Activated CD4-positive, alpha-beta T cell treated with anti-CD3 and anti-CD28 coated beads, Interleukin-2, amount 10 ng/mL, durations not matched to agents 7 days and 5 days (primary cell): ENCODE measurements at regions not wholly inside any gene's neighbourhood (a gene's known extent, or its start where the extent isn't known, plus 50 kb on each side); places are given as distances from the start of the nearest gene placed in this dataset.

ENCODE experiments used
- CTCF ChIA-PET: fragments of 350-600 bp; sonication (Branson Sonifier 250); formaldehyde crosslinking; loops from one replicate; lab custom pipeline; 2021; ENCODE audit warnings: antibody characterized with exemption; lab: Charles Lee
- POLR2A ChIA-PET: fragments of 350-600 bp; sonication (Branson Sonifier 250); formaldehyde crosslinking; loops from one replicate; lab custom pipeline; 2021; ENCODE audit warnings: antibody characterized with exemption; lab: Charles Lee
- DNase-seq: peaks from one replicate; pipeline ENCODE4 v3.0.0-alpha.2; 2020
- H3K27ac Mint-ChIP-seq: one replicate; pipeline ENCODE4 v1.8.0; 2021; ENCODE audit warnings: mild to moderate bottlenecking, moderate library complexity, mixed read lengths
- H3K27me3 Mint-ChIP-seq: one replicate; pipeline ENCODE4 v1.8.0; 2021; ENCODE audit warnings: mixed read lengths
- H3K36me3 Mint-ChIP-seq: one replicate; pipeline ENCODE4 v1.8.0; 2021; ENCODE audit warnings: low read depth, mixed read lengths
- H3K4me1 Mint-ChIP-seq: one replicate; pipeline ENCODE4 v1.8.0; 2021; ENCODE audit warnings: mixed read lengths
- H3K4me3 Mint-ChIP-seq: one replicate; pipeline ENCODE4 v1.8.0; 2021; ENCODE audit warnings: mild to moderate bottlenecking, moderate library complexity, mixed read lengths
- H3K9me3 Mint-ChIP-seq: one replicate; pipeline ENCODE4 v1.8.0; 2021; ENCODE audit warnings: mixed read lengths

- Mint-ChIP-seq H3K9me3 (no peaks in the 10 kb centered on the region), H3K36me3 (peaks cover 1% of the 10 kb centered on the region), H3K27ac (no peak overlapping the region), H3K4me1 (peaks cover 8% of the 10 kb centered on the region), H3K27me3 (peaks cover 59% of the 10 kb centered on the region), H3K4me3 (no peak overlapping the region)
- DNase-seq: no peak
- CTCF ChIA-PET: no interaction called here
- POLR2A ChIA-PET: no interaction called here
These were observed 131.6 kb downstream of the OGFRL1 start for GRCh38 chr6:71420095-71420692.

GRCh38 chr6:71420693-71421328 lies 132.2 kb downstream of the OGFRL1 start:
- Mint-ChIP-seq H3K9me3 (no peaks in the 10 kb centered on the region), H3K27ac (no peak overlapping the region), H3K36me3 (peaks cover 1% of the 10 kb centered on the region), H3K4me1 (peaks cover 8% of the 10 kb centered on the region), H3K27me3 (peaks cover 57% of the 10 kb centered on the region), H3K4me3 (peak overlapping the region; percentile 16)
- ChIA-PET CTCF (no interaction called here), POLR2A (no interaction called here)
- DNase-seq: no peak

- peaks cover 8% of the 10 kb centered on the region for H3K4me1 Mint-ChIP-seq
- no peaks in the 10 kb centered on the region for H3K9me3 Mint-ChIP-seq
- H3K27me3 Mint-ChIP-seq: peaks cover 56% of the 10 kb centered on the region
- no peak for DNase-seq
- no peak overlapping the region for H3K27ac Mint-ChIP-seq
- H3K4me3 Mint-ChIP-seq: no peak overlapping the region
- peaks cover 1% of the 10 kb centered on the region for H3K36me3 Mint-ChIP-seq
- POLR2A ChIA-PET: no interaction called here
- CTCF ChIA-PET: no interaction called here
These were observed 133.0 kb downstream of the OGFRL1 start for GRCh38 chr6:71421611-71422010.

- Mint-ChIP-seq H3K4me3 (no peak overlapping the region), H3K9me3 (no peaks in the 10 kb centered on the region), H3K27me3 (peaks cover 11% of the 10 kb centered on the region), H3K36me3 (no peaks in the 10 kb centered on the region), H3K27ac (no peak overlapping the region), H3K4me1 (no peaks in the 10 kb centered on the region)
- ChIA-PET CTCF (no interaction called here), POLR2A (interaction anchor here (0.7 kb wide), 1 partner anchor 18 kb away, joined by 3 read pairs; no protein-coding TSS in a partner anchor)
- no peak for DNase-seq
These were observed 141.4 kb downstream of the OGFRL1 start for GRCh38 chr6:71430018-71430417.

- ChIA-PET CTCF (no interaction called here), POLR2A (no interaction called here)
- H3K27ac Mint-ChIP-seq: no peak overlapping the region
- no peaks in the 10 kb centered on the region for H3K9me3 Mint-ChIP-seq
- H3K36me3 Mint-ChIP-seq: no peaks in the 10 kb centered on the region
- H3K4me1 Mint-ChIP-seq: no peaks in the 10 kb centered on the region
- DNase-seq: no peak
- no peaks in the 10 kb centered on the region for H3K27me3 Mint-ChIP-seq
- H3K4me3 Mint-ChIP-seq: no peak overlapping the region
These were observed 144.8 kb downstream of the OGFRL1 start for GRCh38 chr6:71433441-71433840.

GRCh38 chr6:71444222-71444621 lies 155.6 kb downstream of the OGFRL1 start:
- H3K27me3 Mint-ChIP-seq: peaks cover 3% of the 10 kb centered on the region
- POLR2A ChIA-PET: no interaction called here
- no peaks in the 10 kb centered on the region for H3K9me3 Mint-ChIP-seq
- no peak for DNase-seq
- no peak overlapping the region for H3K4me3 Mint-ChIP-seq
- CTCF ChIA-PET: no interaction called here
- H3K36me3 Mint-ChIP-seq: no peaks in the 10 kb centered on the region
- no peaks in the 10 kb centered on the region for H3K4me1 Mint-ChIP-seq
- no peak overlapping the region for H3K27ac Mint-ChIP-seq

- no peak overlapping the region for H3K27ac Mint-ChIP-seq
- H3K9me3 Mint-ChIP-seq: no peaks in the 10 kb centered on the region
- H3K27me3 Mint-ChIP-seq: peaks cover 3% of the 10 kb centered on the region
- no peak for DNase-seq
- H3K4me3 Mint-ChIP-seq: no peak overlapping the region
- H3K36me3 Mint-ChIP-seq: no peaks in the 10 kb centered on the region
- CTCF ChIA-PET: no interaction called here
- H3K4me1 Mint-ChIP-seq: no peaks in the 10 kb centered on the region
- POLR2A ChIA-PET: no interaction called here
These were observed 157.4 kb downstream of the OGFRL1 start for GRCh38 chr6:71446057-71446456.

GRCh38 chr6:71446470-71446869 lies 157.9 kb downstream of the OGFRL1 start:
- no peak overlapping the region for H3K27ac Mint-ChIP-seq
- no peak overlapping the region for H3K4me3 Mint-ChIP-seq
- no peaks in the 10 kb centered on the region for H3K9me3 Mint-ChIP-seq
- CTCF ChIA-PET: no interaction called here
- H3K36me3 Mint-ChIP-seq: no peaks in the 10 kb centered on the region
- POLR2A ChIA-PET: no interaction called here
- H3K4me1 Mint-ChIP-seq: no peaks in the 10 kb centered on the region
- H3K27me3 Mint-ChIP-seq: peaks cover 3% of the 10 kb centered on the region
- no peak for DNase-seq

GRCh38 chr6:71452697-71453370 lies 164.2 kb downstream of the OGFRL1 start:
- ChIA-PET POLR2A (no interaction called here), CTCF (no interaction called here)
- Mint-ChIP-seq H3K9me3 (no peaks in the 10 kb centered on the region), H3K4me3 (no peak overlapping the region), H3K27me3 (no peaks in the 10 kb centered on the region), H3K36me3 (no peaks in the 10 kb centered on the region), H3K4me1 (no peaks in the 10 kb centered on the region), H3K27ac (no peak overlapping the region)
- DNase-seq: no peak

- DNase-seq: no peak
- Mint-ChIP-seq H3K4me3 (no peak overlapping the region), H3K4me1 (no peaks in the 10 kb centered on the region), H3K27me3 (no peaks in the 10 kb centered on the region), H3K27ac (no peak overlapping the region), H3K9me3 (no peaks in the 10 kb centered on the region), H3K36me3 (no peaks in the 10 kb centered on the region)
- ChIA-PET POLR2A (no interaction called here), CTCF (no interaction called here)
These were observed 164.7 kb downstream of the OGFRL1 start for GRCh38 chr6:71453371-71453706.

- H3K9me3 Mint-ChIP-seq: no peaks in the 10 kb centered on the region
- ChIA-PET POLR2A (no interaction called here), CTCF (no interaction called here)
- H3K27me3 Mint-ChIP-seq: no peaks in the 10 kb centered on the region
- H3K27ac Mint-ChIP-seq: no peak overlapping the region
- H3K4me3 Mint-ChIP-seq: no peak overlapping the region
- H3K4me1 Mint-ChIP-seq: no peaks in the 10 kb centered on the region
- DNase-seq: no peak
- no peaks in the 10 kb centered on the region for H3K36me3 Mint-ChIP-seq
These were observed 165.4 kb downstream of the OGFRL1 start for GRCh38 chr6:71454056-71454455.

GRCh38 chr6:71457929-71458328 lies 169.3 kb downstream of the OGFRL1 start:
- no peaks in the 10 kb centered on the region for H3K9me3 Mint-ChIP-seq
- CTCF ChIA-PET: no interaction called here
- DNase-seq: no peak
- H3K4me1 Mint-ChIP-seq: no peaks in the 10 kb centered on the region
- no peak overlapping the region for H3K27ac Mint-ChIP-seq
- no peak overlapping the region for H3K4me3 Mint-ChIP-seq
- POLR2A ChIA-PET: no interaction called here
- H3K36me3 Mint-ChIP-seq: no peaks in the 10 kb centered on the region
- no peaks in the 10 kb centered on the region for H3K27me3 Mint-ChIP-seq

GRCh38 chr6:71459162-71459561 lies 170.6 kb downstream of the OGFRL1 start:
- Mint-ChIP-seq H3K36me3 (no peaks in the 10 kb centered on the region), H3K9me3 (no peaks in the 10 kb centered on the region), H3K27ac (no peak overlapping the region), H3K27me3 (no peaks in the 10 kb centered on the region), H3K4me1 (no peaks in the 10 kb centered on the region), H3K4me3 (no peak overlapping the region)
- ChIA-PET POLR2A (no interaction called here), CTCF (no interaction called here)
- DNase-seq: no peak
